A204.1 (cell line): ENCODE measurements at regions not wholly inside any gene's neighbourhood (a gene's known extent, or its start where the extent isn't known, plus 50 kb on each side); places are given as distances from the start of the nearest gene placed in this dataset.

Experiments
- FAIRE-seq: peaks from 2 replicates; lab custom pipeline; 2012; peaks lifted over from hg19 to GRCh38; lab: Jason Lieb, UNC

DNA sequence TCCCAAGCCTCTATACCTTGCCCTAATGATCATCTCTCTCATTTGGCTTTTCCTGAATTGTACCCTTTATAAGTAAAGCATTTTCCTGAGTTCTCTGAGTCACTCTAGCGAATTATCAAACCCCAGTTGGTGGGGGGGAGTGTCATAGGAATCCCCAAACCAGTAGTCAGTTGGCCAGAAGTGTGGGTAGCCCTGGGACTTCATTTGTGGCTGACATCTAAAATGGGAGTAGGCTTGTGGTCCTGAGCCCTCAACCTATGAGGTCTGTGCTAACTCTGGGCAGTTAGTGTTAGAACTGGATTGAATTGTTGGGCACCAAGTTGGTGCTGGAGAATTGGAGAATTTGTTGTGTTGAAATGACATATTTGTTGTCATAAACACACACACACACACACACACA lies 91.3 kb downstream of the BBS10 start:
- no peak for FAIRE-seq

DNA sequence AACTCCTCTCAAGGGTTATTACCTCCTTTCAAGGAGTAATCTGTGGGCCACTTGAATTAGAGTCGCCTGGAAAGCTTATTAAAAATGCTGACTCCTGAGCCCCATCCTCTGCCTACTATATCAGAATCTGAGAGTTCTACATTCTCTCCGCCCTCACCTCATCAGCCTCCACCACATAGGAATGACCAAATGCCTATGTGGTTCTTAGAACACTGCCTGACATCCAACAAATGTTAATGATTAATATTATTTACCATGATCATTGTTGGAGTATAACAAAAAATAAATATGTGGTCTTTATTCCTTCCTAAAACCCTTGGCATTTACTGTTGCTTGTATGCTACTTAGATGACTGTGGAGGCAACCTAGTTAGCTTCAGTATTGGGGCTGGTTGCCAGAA lies 91.9 kb downstream of the BBS10 start:
- no peak for FAIRE-seq

DNA sequence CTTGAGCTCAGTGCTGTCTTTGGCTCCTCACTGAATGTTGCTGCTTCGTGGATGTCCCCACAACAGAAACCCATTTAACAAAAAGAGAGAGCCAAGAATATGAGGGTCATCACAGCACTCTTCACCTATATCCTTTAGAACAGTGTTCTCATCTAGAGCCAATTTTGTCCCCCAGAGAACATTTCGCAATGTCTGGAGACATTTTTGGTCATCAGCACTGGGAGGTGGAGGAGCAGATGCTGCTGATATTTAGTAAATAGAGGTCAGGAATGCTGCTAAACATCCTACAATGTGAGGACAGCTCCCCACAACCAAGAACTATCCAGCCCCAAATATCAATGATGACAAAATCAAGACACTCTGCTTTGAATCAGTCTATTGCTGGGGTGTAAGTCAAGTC lies 92.5 kb downstream of the BBS10 start:
- no peak for FAIRE-seq

DNA sequence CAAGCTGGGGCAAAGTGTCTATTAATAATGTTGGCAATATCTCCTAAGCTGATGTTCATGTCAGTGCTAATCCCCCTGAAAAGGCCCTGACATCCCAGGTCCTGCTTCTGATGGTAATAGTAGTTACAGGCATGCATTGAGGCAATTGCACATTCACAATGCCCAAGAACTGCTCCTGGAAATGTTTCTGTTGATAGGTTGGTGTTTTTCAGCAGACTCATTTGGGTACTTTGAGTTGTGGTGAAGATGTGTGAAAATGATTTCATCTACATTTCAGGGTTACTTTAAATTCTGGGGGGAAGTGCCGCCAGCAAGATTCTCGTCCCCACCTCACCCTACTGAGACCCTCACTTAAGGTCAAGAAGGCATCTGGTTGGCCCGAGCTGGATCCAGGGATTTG lies 92.9 kb downstream of the BBS10 start:
- no peak for FAIRE-seq

DNA sequence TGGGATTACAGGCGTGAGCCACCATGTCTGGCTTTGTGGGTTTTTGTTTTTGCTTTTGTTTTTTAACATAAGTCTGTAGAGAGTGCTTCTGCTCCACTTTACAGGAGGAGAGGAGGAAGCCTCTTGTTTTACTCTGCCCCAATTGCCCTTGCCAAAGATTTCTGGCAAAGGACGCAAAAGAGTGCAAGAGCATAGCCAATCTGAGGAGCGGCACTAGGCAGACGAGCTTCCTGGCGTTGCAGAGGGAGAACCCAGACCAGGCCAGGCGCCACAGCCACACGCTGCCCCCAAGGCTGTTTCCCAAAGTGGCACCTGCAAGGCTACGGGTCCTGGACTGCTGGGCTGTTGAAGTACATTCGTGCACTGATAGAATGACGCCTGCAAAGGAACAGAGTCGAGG lies 96.2 kb downstream of the BBS10 start:
- no peak for FAIRE-seq

DNA sequence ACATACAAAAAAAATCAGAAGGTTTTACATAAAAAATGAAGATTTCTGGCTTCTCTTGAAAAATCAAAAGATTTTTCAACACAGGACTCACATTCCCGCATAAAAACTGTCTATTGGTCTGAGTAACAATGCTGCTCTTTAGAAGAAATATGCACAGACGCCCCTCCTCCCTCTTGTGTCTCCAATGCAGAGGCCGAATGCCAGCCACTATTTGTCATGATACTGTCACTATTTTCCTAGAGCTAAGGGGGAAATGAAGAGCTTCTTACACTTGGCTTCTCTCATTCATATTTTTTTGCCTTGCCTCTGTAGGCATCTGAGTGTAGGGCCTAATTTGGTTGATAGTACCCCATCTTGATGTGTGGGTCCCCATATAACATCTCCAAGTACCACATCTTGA lies 98.0 kb downstream of the BBS10 start:
- FAIRE-seq, result no peak

DNA sequence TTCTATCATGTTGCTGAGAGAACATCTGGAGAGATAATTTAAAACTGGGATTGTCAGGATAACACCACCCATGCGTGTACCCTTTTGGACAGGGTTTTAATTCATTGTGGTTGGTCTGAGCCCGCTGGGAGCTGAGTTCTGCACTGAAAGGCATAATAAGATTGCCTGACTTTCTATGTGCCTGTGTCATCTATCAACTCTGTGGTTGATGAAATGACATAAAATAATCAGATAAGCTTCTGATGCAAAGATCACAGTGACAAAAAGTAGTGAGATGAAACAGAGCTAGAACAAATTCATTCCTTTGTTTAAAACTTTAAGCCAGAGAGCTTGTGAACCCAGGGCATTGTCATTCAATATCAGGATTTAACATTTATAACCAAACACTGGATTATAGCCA lies 98.7 kb downstream of the BBS10 start:
- FAIRE-seq, result no peak

DNA sequence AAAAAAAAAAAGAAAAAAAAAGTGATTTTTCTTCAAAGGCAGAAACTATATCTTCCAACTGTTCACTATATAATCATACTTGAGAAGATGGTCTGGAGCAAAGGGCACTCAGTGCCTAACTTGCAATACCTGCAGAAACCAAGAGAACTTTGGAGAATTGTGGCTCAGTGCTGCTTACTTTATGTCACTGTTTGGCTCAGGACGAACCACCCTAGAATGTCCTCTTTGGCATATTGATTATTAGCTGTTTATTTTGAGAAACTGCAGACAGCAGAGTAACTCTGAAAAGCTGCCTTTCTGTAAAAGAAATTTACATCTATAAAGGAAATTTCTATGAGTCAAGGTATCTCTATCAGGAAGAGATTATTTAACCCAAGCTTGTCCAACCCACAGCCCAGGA lies 100.2 kb downstream of the BBS10 start:
- no peak for FAIRE-seq

DNA sequence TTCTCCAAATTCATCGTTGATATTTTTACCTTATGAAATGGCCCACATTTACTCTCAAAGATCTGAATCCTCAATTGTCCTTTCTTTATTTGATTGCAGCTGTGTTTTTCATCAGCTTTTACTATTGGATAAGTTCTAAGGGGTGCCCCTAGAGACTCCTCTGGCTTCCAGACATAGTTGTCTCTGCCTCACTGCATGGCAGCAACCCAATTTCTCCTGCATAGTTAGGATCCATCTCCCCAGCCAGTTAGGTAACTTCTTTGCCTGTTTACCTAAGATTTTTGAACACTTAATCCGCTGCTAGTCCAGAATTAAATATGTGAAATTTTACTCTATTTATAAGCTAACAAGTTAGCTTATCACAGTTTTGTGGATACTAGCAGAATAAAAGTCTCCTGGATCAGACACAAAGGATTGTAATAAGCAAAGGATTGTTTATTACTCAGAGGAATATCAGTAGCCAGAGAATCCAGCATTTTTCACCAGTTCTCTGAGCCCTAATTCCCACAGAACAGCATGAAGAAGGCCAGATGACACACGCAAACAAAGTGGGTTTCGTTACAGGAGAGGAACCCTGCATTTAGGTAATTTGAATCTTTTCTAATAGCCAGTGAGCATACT lies 101.1 kb downstream of the BBS10 start:
- FAIRE-seq, result no peak

DNA sequence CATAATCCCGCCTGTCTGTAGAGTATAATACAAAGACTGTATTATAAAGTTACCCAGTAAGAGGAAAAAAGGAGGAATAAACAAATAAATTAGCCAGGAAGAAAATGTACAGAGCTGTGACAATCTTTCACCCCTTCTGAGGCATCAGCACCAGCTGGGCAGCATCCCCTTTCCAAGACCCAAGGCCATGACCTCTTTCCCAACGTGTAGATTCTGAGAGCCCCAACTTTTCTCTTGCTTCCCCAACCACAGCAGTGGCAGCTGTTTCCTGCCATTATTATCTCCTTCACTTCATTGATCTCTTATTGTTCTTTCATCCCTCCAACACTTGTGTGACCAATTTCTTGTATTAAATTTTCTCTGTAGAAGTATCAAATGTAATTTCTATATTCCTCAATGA lies 101.6 kb downstream of the BBS10 start:
- FAIRE-seq, result no peak

DNA sequence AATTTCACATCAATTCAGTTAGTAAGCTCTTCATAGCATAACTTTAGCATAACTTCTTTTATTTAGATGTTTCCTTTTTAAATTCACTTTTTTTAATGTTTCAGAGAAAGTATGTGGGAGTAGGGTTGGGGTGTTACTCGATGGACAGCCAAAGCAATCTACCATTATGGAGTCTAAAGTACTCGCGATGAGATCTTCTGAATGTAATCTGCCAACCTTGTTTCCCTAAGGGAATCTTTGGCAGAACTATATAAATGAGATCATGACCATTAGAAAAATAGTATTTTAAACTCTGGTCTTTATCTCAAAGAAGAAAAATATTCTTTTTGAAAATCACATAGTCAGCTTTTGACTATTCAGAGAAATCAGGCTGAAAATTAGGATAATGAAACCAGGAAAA lies 103.9 kb downstream of the BBS10 start:
- no peak for FAIRE-seq

DNA sequence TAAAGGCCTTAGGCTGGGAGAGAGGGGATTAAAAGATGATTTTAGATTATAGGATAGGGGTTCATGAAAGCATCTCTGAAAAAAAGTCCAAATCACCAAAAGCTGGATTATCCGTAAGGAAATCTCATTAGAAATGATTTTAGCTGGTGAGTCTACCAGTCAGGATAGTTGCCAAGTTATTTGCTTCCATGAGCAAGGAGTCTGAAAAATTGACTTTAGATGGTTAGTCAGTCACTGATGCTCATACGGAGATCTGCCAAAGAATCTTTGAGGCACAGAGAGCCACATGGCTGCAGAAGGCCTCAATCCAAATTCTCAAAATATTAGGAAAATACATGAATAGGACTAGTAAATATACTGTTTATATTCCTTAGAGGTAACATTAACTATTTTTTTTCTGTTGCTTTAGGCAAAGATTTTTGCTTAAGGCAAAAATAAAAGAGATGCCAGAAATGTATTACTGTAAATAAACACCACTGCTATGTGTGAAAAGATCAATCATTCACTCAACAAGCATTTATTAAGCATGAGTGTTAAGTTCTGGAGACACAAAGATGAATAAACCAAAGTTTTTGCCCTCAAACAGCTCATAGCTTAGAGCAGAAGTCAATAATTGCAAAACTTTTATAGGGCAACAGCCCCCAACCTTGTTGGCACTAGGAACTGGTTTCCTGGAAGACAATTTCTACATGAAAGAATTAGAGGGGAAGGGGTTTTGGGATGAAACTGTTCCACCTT lies 105.2 kb downstream of the BBS10 start:
- no peak for FAIRE-seq

DNA sequence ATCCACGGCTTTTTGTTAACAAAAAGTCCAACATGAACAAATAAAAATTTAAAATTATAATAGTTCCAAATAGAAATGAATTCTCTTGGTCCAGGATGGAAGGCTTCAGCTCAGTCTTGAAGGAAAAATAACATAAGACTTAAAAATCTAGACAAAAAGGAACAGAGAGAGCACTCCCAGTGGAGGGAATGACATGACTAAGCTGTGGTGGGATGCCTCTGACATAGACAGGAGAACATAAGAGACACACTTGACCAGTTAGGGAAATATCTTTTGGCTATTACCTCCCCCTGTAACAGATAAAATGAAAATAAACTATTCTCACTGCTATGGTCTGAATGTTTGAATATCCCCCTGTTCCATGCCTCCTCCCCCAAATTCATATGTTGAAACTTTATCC lies 106.8 kb downstream of the BBS10 start:
- FAIRE-seq, result no peak

DNA sequence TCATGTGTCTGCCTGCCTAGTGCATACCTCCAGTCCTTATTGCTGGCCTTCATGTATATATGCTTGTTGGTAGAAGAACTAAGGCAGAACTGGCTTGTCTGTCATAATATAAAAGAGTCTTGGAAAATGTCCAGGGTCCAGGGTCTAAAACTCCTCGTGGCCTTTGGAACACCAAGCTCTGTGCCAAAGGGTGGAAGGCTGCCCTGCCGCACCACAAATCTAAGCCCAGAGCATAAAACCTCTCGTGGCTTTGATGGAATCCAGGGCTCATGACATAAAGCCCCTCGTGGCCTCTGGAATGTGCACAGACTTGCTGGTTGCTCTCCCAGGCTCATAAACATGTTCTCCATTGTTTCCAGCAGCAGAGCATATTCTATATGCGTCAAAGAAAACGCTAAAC lies 107.9 kb downstream of the BBS10 start:
- FAIRE-seq, result no peak

DNA sequence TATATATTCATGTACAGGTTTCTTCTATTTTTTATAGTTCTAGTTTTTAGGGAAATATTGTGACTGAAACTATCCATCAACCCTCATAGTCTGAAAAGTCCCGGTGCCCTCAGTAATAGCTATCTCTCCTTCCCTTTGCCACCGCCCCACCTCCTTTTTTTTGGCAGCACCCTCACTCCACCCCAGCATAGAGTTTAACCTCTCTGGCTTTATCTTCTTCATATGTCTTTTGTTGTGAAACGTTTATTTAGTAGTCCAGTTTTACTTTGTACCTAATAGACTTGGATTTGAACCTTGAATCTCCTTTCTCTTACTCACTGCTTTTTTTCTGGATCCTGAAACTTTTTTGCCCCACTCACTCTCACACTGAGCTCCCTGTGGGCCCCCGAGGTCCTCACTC lies 109.5 kb downstream of the BBS10 start:
- FAIRE-seq, result no peak

DNA sequence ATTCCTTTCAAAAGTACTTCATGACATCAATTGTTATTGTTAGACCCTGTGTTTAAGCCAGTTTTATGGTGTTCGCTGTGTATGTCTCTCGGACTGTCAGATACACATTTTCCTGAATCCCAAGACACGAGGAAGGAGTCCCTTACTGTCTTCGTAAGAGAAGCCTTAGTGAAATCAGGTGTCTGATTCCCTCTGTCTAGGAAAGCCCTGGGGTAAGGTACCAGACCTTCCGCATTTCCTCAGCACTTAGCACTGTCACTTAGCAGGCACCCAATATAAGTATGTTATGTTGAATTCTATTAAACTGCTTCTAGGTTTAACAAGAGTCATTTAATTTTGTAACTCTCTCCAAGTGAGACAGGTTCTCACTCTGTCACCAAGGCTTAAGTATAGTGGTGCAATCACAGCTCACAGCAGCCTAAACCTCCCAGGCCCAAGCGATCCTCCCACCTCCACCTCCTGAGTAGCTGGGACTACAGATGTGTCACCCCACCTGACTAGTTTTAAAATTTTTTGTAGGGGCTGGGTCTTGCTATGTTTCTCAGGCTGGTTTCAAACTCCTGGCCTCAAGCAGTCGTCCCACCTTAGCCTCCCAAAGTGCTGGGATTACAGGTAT lies 111.0 kb downstream of the BBS10 start:
- FAIRE-seq, result no peak

DNA sequence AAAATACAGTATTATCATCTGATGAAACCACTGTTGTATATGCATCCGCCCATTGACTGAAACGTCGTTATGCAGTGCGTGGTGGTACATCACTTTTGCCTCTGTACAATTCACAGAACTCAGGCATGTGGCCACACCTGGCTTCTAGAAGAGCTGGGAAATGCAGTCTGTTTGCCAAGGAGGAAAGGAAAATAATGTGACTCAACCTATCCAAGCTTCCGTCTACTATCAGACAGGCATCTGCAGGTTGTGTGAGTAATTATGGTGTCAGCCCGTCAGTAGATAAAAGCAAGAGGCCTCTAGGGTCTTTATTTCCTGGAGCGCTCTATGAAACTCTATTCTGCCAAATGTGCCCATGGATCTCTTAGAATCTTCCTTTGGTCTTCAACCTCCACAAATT lies 111.6 kb downstream of the BBS10 start:
- FAIRE-seq, result no peak

DNA sequence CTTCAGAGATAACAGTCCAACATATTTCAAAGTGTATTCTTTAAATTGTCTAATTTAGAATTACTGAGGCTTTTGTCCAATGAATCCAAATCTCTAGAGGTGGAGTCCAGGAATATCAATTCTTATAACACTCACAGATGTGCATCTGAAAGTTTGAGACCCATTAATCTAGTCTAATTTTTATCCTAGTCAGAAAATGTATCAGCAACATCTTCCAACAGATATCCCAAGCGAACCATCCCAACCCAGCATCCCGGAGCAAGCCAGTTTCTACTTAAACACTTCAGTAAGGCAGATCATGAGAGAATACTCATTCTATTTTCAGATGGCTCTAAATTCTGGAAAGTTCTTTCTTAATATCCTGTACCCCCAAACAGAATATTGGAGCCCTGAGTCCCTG lies 113.5 kb downstream of the BBS10 start:
- no peak for FAIRE-seq

DNA sequence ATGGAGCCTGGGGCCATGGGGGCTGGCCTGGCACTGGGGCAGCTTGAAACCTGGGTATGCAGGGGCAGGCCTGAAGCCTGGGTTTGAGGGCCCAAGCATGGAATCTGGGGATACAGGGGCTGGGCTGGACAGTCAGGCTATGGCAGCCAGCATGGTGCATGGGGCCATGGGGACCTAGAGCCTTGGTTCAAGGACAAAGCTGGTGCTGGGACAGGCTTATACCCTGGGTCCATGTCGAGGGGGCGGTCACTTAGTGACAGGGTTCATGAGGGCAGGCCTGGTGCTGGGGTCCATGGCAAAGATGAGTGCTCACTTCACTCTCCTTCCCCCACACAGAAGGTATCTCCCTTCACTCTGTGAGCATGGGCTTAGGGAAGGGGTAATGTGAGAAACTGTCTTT lies 116.2 kb downstream of the BBS10 start:
- FAIRE-seq, result no peak

DNA sequence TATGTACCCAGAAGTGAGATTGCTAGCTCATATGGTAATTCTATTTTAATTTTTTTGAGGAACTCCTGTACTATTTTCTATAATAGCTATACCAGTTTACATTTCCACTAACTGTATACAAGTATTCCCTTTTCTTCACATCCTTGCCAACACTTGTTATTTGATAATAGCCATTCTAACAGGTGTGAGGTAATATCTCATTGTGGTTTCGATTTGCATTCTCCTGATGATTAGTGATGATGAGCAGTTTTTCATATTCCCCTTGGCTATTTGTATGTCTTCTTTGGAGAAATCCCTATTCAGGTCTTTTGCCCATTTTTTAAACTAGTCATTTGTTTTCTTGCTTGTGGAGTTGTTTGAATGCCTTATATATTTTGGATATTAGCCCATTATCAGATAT lies 121.3 kb downstream of the BBS10 start:
- FAIRE-seq, result no peak

DNA sequence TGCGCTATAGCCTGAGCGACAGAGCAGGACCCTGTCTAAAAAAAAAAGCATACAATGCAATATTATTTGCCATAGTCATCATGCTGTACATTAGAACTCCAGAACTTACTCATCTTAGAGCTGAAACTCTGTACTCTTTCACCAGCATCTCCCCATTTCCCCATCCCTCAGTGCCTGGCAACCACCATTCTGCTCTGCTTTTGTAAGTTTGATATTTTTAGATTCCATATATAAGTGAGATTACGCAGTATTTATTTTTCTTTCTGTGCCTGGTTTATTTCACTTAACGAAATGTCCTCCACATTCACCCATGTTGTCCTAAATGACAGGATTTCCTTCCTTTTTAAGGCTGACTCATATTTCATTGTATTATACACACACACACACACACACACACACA lies 121.8 kb downstream of the BBS10 start:
- FAIRE-seq, result no peak

DNA sequence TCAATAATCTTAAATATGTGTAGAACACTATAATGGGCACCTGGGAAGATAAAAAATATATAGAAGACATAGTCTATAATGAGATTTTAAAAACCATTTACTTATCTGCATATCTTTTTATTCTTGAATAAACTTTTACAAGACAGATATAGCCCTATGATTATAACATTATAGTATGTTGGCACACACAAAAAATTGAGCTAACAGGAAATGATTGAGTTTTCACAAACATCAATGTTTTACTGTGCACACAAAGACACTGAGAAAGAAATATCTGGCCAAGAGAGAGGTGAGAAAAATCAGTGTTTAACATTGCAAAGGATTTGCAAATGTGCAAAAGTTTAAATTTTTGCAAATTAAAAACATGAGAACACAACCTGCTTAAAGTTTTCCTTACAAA lies 124.3 kb downstream of the BBS10 start:
- no peak for FAIRE-seq

DNA sequence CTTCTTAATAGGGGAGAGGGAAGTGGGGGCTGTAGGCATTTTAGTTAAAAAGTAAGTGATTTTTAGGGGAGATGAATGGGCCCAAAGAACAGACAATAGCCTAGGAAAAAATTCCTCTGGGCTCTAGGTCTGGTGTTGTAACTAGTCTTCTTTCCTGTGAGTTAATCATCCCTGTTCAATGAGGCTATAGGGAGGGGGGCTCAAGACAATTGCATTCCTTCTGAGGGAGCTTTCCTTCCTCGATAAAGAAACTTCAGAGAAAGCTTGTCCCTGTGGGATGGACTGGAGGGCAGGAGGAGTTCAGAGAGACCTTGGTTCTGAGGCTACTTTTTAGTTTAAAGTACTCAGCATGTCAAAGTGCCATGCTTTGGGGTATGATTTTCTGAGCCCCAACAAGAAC lies 127.2 kb downstream of the BBS10 start:
- no peak for FAIRE-seq

DNA sequence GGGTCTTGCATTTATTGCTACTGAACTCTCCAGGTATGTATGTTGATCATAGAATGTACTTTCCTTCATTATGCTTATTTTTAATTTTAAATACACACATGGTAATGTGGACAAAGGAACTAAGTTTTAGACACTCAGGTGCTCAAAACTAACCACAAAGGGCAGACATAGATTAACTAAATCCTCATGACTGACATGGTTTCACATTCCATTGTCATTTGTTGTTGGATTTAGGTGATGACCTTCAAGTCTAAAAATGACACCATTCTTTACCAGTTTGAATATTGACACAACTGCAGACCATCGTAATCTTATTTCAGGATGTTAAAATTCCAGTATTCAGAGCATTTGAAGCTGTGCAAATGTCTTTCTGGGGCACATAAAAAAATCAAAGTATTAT lies 128.4 kb downstream of the BBS10 start:
- no peak for FAIRE-seq
